ENCODE measurements at regions not wholly inside any gene's neighbourhood (a gene's known extent, or its start where the extent isn't known, plus 50 kb on each side); places are given as distances from the start of the nearest gene placed in this dataset.

- Histone ChIP-seq H3K4me1 (ENCODE audit: control insufficient read depth in 5 of 5, insufficient read depth in 5 of 5, low read length in 5 of 5) (no peaks in the 10 kb centered on the region), H3K9me3 (ENCODE audit: control insufficient read depth in 4 of 4, insufficient read depth in 3 of 4, low read length in 3 of 4) (no peaks in the 10 kb centered on the region), H3K27ac (ENCODE audit: low read depth in 1 of 2, low read length in 1 of 2) (no peak overlapping the region), H3K27me3 (ENCODE audit: control insufficient read depth in 3 of 3, insufficient read depth in 3 of 3, low read length in 2 of 3) (no peaks in the 10 kb centered on the region), H3K36me3 (ENCODE audit: control insufficient read depth in 4 of 4, insufficient read depth in 4 of 4, low read length in 4 of 4) (no peaks in the 10 kb centered on the region), H3K9ac (ENCODE audit: insufficient read depth in 1 of 2, low read length in 2 of 2) (no peak overlapping the region), H3K4me3 (no peak overlapping the region)
- no peak for ATAC-seq (ENCODE audit: insufficient read depth, low FRiP score)
- no peak for DNase-seq
- TF ChIP-seq CTCF (IDR thresholded peaks at IDR 0.05; ENCODE audit: control extremely low read depth, extremely low read depth): no peak
These were observed 173.5 kb downstream of the NPFFR2 start for GRCh38 chr4:72205298-72205697.

GRCh38 chr4:72205831-72206230 lies 174.0 kb downstream of the NPFFR2 start:
- no peaks in the 10 kb centered on the region for H3K27me3 ChIP-seq (ENCODE audit: control insufficient read depth in 3 of 3, insufficient read depth in 3 of 3, low read length in 2 of 3)
- H3K4me1 ChIP-seq (ENCODE audit: control insufficient read depth in 5 of 5, insufficient read depth in 5 of 5, low read length in 5 of 5): no peaks in the 10 kb centered on the region
- no peaks in the 10 kb centered on the region for H3K36me3 ChIP-seq (ENCODE audit: control insufficient read depth in 4 of 4, insufficient read depth in 4 of 4, low read length in 4 of 4)
- no peak overlapping the region for H3K4me3 ChIP-seq
- no peaks in the 10 kb centered on the region for H3K9me3 ChIP-seq (ENCODE audit: control insufficient read depth in 4 of 4, insufficient read depth in 3 of 4, low read length in 3 of 4)
- TF ChIP-seq CTCF (IDR thresholded peaks at IDR 0.05; ENCODE audit: control extremely low read depth, extremely low read depth): no peak
- no peak overlapping the region for H3K9ac ChIP-seq (ENCODE audit: insufficient read depth in 1 of 2, low read length in 2 of 2)
- WGBS, 2 donors: 71 to 88% methylated on average over 3 of the region's 3 CpGs
- no peak for ATAC-seq (ENCODE audit: insufficient read depth, low FRiP score)
- no peak overlapping the region for H3K27ac ChIP-seq (ENCODE audit: low read depth in 1 of 2, low read length in 1 of 2)
- DNase-seq: no peak

- Histone ChIP-seq H3K9me3 (ENCODE audit: control insufficient read depth in 4 of 4, insufficient read depth in 3 of 4, low read length in 3 of 4) (no peaks in the 10 kb centered on the region), H3K4me1 (ENCODE audit: control insufficient read depth in 5 of 5, insufficient read depth in 5 of 5, low read length in 5 of 5) (no peaks in the 10 kb centered on the region), H3K4me3 (no peak overlapping the region), H3K9ac (ENCODE audit: insufficient read depth in 1 of 2, low read length in 2 of 2) (no peak overlapping the region), H3K36me3 (ENCODE audit: control insufficient read depth in 4 of 4, insufficient read depth in 4 of 4, low read length in 4 of 4) (no peaks in the 10 kb centered on the region), H3K27ac (ENCODE audit: low read depth in 1 of 2, low read length in 1 of 2) (no peak overlapping the region), H3K27me3 (ENCODE audit: control insufficient read depth in 3 of 3, insufficient read depth in 3 of 3, low read length in 2 of 3) (no peaks in the 10 kb centered on the region)
- DNase-seq: no peak
- TF ChIP-seq CTCF (IDR thresholded peaks at IDR 0.05; ENCODE audit: control extremely low read depth, extremely low read depth): no peak
- no peak for ATAC-seq (ENCODE audit: insufficient read depth, low FRiP score)
These were observed 175.4 kb downstream of the NPFFR2 start for GRCh38 chr4:72207196-72207595.

GRCh38 chr4:72208421-72209075 lies 176.7 kb downstream of the NPFFR2 start:
- Histone ChIP-seq H3K27ac (ENCODE audit: low read depth in 1 of 2, low read length in 1 of 2) (no peak overlapping the region), H3K9ac (ENCODE audit: insufficient read depth in 1 of 2, low read length in 2 of 2) (no peak overlapping the region), H3K36me3 (ENCODE audit: control insufficient read depth in 4 of 4, insufficient read depth in 4 of 4, low read length in 4 of 4) (no peaks in the 10 kb centered on the region), H3K27me3 (ENCODE audit: control insufficient read depth in 3 of 3, insufficient read depth in 3 of 3, low read length in 2 of 3) (no peaks in the 10 kb centered on the region), H3K4me3 (no peak overlapping the region), H3K9me3 (ENCODE audit: control insufficient read depth in 4 of 4, insufficient read depth in 3 of 4, low read length in 3 of 4) (no peaks in the 10 kb centered on the region), H3K4me1 (ENCODE audit: control insufficient read depth in 5 of 5, insufficient read depth in 5 of 5, low read length in 5 of 5) (no peaks in the 10 kb centered on the region)
- ATAC-seq (ENCODE audit: insufficient read depth, low FRiP score) (no peak), DNase-seq (peak in 1 of 3 donors; percentile 4)
- WGBS, 2 donors: 43 to 75% methylated on average over 3 of the region's 3 CpGs
- no peak for TF ChIP-seq CTCF (IDR thresholded peaks at IDR 0.05; ENCODE audit: control extremely low read depth, extremely low read depth)
